T-helper 9 cell (primary cell): ENCODE measurements at regions not wholly inside any gene's neighbourhood (a gene's known extent, or its start where the extent isn't known, plus 50 kb on each side); places are given as distances from the start of the nearest gene placed in this dataset.

Experiments used
- DNase-seq: peaks from one replicate; pipeline ENCODE4 v3.0.0-alpha.2; 2020

GRCh38 chr1:22387919-22388580, 63.6 kb upstream of the ZBTB40 start:
- no peak for DNase-seq

- no peak for DNase-seq
Observed at GRCh38 chr1:22388671-22389450, 62.8 kb upstream of the ZBTB40 start.

- DNase-seq = no peak
Observed at GRCh38 chr1:22393587-22393986, 58.1 kb upstream of the ZBTB40 start.

GRCh38 chr1:22398656-22399420, 52.8 kb upstream of the ZBTB40 start:
- DNase-seq = no peak

- no peak for DNase-seq
Observed at GRCh38 chr1:22399421-22400091, 52.1 kb upstream of the ZBTB40 start.
